GM10266 (cell line): ENCODE measurements at regions not wholly inside any gene's neighbourhood (a gene's known extent, or its start where the extent isn't known, plus 50 kb on each side); places are given as distances from the start of the nearest gene placed in this dataset.

Source experiments
- DNase-seq: peaks from one replicate; pipeline ENCODE4 v3.0.0; 2012; ENCODE audit errors: extremely low spot score
- CTCF ChIP-seq: IDR thresholded peaks from 2 replicates; pipeline ENCODE4 v1.5.1; 2012; ENCODE audit warnings: mild to moderate bottlenecking, low read depth; ENCODE audit not compliant: control insufficient read depth, insufficient read depth; ENCODE audit errors: missing control alignments

- no peak for DNase-seq
- no peak for TF ChIP-seq CTCF
Observed at GRCh38 chr6:95686272-95686671, 108.9 kb downstream of the MANEA start.

- no peak for TF ChIP-seq CTCF
- no peak for DNase-seq
Observed at GRCh38 chr6:95686895-95687294, 109.6 kb downstream of the MANEA start.

- DNase-seq: no peak
- TF ChIP-seq CTCF: no peak
Observed at GRCh38 chr6:95687839-95688238, 110.5 kb downstream of the MANEA start.

GRCh38 chr6:95690328-95690727 is 113.0 kb downstream of the MANEA start:
- no peak for TF ChIP-seq CTCF
- no peak for DNase-seq

- DNase-seq: no peak
- no peak for TF ChIP-seq CTCF
Observed at GRCh38 chr6:95693108-95693507, 115.8 kb downstream of the MANEA start.

- no peak for TF ChIP-seq CTCF
Observed at GRCh38 chr6:95698271-95698670, 120.9 kb downstream of the MANEA start.

GRCh38 chr6:95723638-95724037 is 146.3 kb downstream of the MANEA start:
- no peak for TF ChIP-seq CTCF
- DNase-seq: no peak

More at GRCh38 chr6:95698271-95698670, 120.9 kb downstream of the MANEA start:
- no peak for DNase-seq

GRCh38 chr6:95725344-95725743 is 148.0 kb downstream of the MANEA start:
- TF ChIP-seq CTCF: no peak
- DNase-seq: no peak
